GM12891 (cell line): ENCODE measurements at regions not wholly inside any gene's neighbourhood (a gene's known extent, or its start where the extent isn't known, plus 50 kb on each side); places are given as distances from the start of the nearest gene placed in this dataset.

Experiments
- POLR2A ChIP-seq: IDR thresholded peaks from 2 replicates; pipeline ENCODE4 v1.6.1; 2011; ENCODE audit warnings: low read depth, low read length, control low read depth
- POLR2AphosphoS5 ChIP-seq: IDR thresholded peaks from 2 replicates; pipeline ENCODE4 v1.6.1; 2011; ENCODE audit warnings: low read depth, low read length, control low read depth
- SPI1 ChIP-seq: IDR thresholded peaks from 2 replicates; pipeline ENCODE4 v1.6.1; 2011; ENCODE audit warnings: low read depth, low read length, control low read depth
- TAF1 ChIP-seq: IDR thresholded peaks from 2 replicates; pipeline ENCODE4 v1.6.1; 2011; ENCODE audit warnings: low read depth, low read length, control low read depth

GRCh38 chr7:93046641-93047040 lies 71.1 kb downstream of the SAMD9 start:
- TF ChIP-seq POLR2A (no peak), SPI1 (no peak), TAF1 (no peak), POLR2AphosphoS5 (no peak)
